Mucosa of stomach (tissue), 1 donor: ENCODE measurements at regions not wholly inside any gene's neighbourhood (a gene's known extent, or its start where the extent isn't known, plus 50 kb on each side); places are given as distances from the start of the nearest gene placed in this dataset.

Experiments used
- H3K27me3 ChIP-seq: one replicate; pipeline ENCODE4 v1.7.0; 2013; ENCODE audit warnings: mild to moderate bottlenecking, low read length; ENCODE audit not compliant: control insufficient read depth, insufficient read depth
- H3K36me3 ChIP-seq: one replicate; pipeline ENCODE4 v1.7.0; 2013; ENCODE audit warnings: low read length; ENCODE audit not compliant: control insufficient read depth, insufficient read depth
- H3K4me1 ChIP-seq: one replicate; pipeline ENCODE4 v1.7.0; 2013; ENCODE audit warnings: mild to moderate bottlenecking, low read length; ENCODE audit not compliant: control insufficient read depth, insufficient read depth
- H3K4me3 ChIP-seq: one replicate; pipeline ENCODE4 v1.7.0; 2013; ENCODE audit warnings: low read length
- H3K9ac ChIP-seq: one replicate; pipeline ENCODE4 v1.7.0; 2013; ENCODE audit warnings: mild to moderate bottlenecking, low read length, moderate library complexity
- H3K9me3 ChIP-seq: one replicate; pipeline ENCODE4 v1.7.0; 2013; ENCODE audit warnings: mild to moderate bottlenecking, low read length, moderate library complexity; ENCODE audit not compliant: control insufficient read depth
- donor health status: Pancreatic carcinoma.

- Histone ChIP-seq H3K36me3 (no peaks in the 10 kb centered on the region), H3K4me3 (no peak overlapping the region), H3K27me3 (no peaks in the 10 kb centered on the region), H3K4me1 (no peaks in the 10 kb centered on the region), H3K9ac (no peak overlapping the region), H3K9me3 (no peaks in the 10 kb centered on the region)
These were observed 1264.9 kb upstream of the USP15 start for GRCh38 chr12:60995256-60995825.

- no peaks in the 10 kb centered on the region for H3K27me3 ChIP-seq
- no peaks in the 10 kb centered on the region for H3K4me1 ChIP-seq
- H3K36me3 ChIP-seq: no peaks in the 10 kb centered on the region
- no peaks in the 10 kb centered on the region for H3K9me3 ChIP-seq
- no peak overlapping the region for H3K9ac ChIP-seq
- H3K4me3 ChIP-seq: no peak overlapping the region
These were observed 1262.3 kb upstream of the USP15 start for GRCh38 chr12:60997869-60998378.

GRCh38 chr12:61009192-61009591 is 1251.0 kb upstream of the USP15 start:
- Histone ChIP-seq H3K36me3 (no peaks in the 10 kb centered on the region), H3K4me3 (no peak overlapping the region), H3K9me3 (no peaks in the 10 kb centered on the region), H3K4me1 (no peaks in the 10 kb centered on the region), H3K9ac (no peak overlapping the region), H3K27me3 (no peaks in the 10 kb centered on the region)

- Histone ChIP-seq H3K27me3 (no peaks in the 10 kb centered on the region), H3K9me3 (no peaks in the 10 kb centered on the region), H3K4me3 (no peak overlapping the region), H3K4me1 (no peaks in the 10 kb centered on the region), H3K9ac (no peak overlapping the region), H3K36me3 (no peaks in the 10 kb centered on the region)
These were observed 1248.3 kb upstream of the USP15 start for GRCh38 chr12:61011767-61012423.

GRCh38 chr12:61018571-61018970 is 1241.6 kb upstream of the USP15 start:
- Histone ChIP-seq H3K4me3 (no peak overlapping the region), H3K9ac (no peak overlapping the region), H3K4me1 (no peaks in the 10 kb centered on the region)

GRCh38 chr12:61023231-61023630 is 1237.0 kb upstream of the USP15 start:
- Histone ChIP-seq H3K4me1 (no peaks in the 10 kb centered on the region), H3K9ac (no peak overlapping the region), H3K36me3 (no peaks in the 10 kb centered on the region), H3K9me3 (no peaks in the 10 kb centered on the region), H3K4me3 (no peak overlapping the region), H3K27me3 (no peaks in the 10 kb centered on the region)

More at GRCh38 chr12:61018571-61018970, 1241.6 kb upstream of the USP15 start:
- Histone ChIP-seq H3K36me3 (no peaks in the 10 kb centered on the region), H3K27me3 (no peaks in the 10 kb centered on the region), H3K9me3 (no peaks in the 10 kb centered on the region)

GRCh38 chr12:61029516-61029915 is 1230.7 kb upstream of the USP15 start:
- no peaks in the 10 kb centered on the region for H3K27me3 ChIP-seq
- H3K9me3 ChIP-seq: no peaks in the 10 kb centered on the region
- H3K9ac ChIP-seq: no peak overlapping the region
- H3K4me1 ChIP-seq: no peaks in the 10 kb centered on the region
- no peak overlapping the region for H3K4me3 ChIP-seq
- H3K36me3 ChIP-seq: no peaks in the 10 kb centered on the region

- Histone ChIP-seq H3K9me3 (no peaks in the 10 kb centered on the region), H3K27me3 (no peaks in the 10 kb centered on the region), H3K4me3 (no peak overlapping the region), H3K36me3 (no peaks in the 10 kb centered on the region), H3K9ac (no peak overlapping the region), H3K4me1 (no peaks in the 10 kb centered on the region)
These were observed 1222.4 kb upstream of the USP15 start for GRCh38 chr12:61037792-61038191.

- no peaks in the 10 kb centered on the region for H3K4me1 ChIP-seq
- H3K4me3 ChIP-seq: no peak overlapping the region
- no peak overlapping the region for H3K9ac ChIP-seq
- no peaks in the 10 kb centered on the region for H3K36me3 ChIP-seq
- no peaks in the 10 kb centered on the region for H3K27me3 ChIP-seq
- H3K9me3 ChIP-seq: no peaks in the 10 kb centered on the region
These were observed 1216.4 kb upstream of the USP15 start for GRCh38 chr12:61043838-61044237.

- Histone ChIP-seq H3K9ac (no peak overlapping the region), H3K36me3 (no peaks in the 10 kb centered on the region), H3K27me3 (no peaks in the 10 kb centered on the region), H3K4me1 (no peaks in the 10 kb centered on the region), H3K4me3 (no peak overlapping the region), H3K9me3 (no peaks in the 10 kb centered on the region)
These were observed 1215.4 kb upstream of the USP15 start for GRCh38 chr12:61044766-61045165.

- Histone ChIP-seq H3K9me3 (no peaks in the 10 kb centered on the region), H3K9ac (no peak overlapping the region), H3K36me3 (no peaks in the 10 kb centered on the region), H3K27me3 (no peaks in the 10 kb centered on the region), H3K4me3 (no peak overlapping the region), H3K4me1 (no peaks in the 10 kb centered on the region)
These were observed 1189.4 kb upstream of the USP15 start for GRCh38 chr12:61070640-61071414.

GRCh38 chr12:61072717-61073116 is 1187.5 kb upstream of the USP15 start:
- Histone ChIP-seq H3K36me3 (no peaks in the 10 kb centered on the region), H3K4me1 (no peaks in the 10 kb centered on the region), H3K27me3 (no peaks in the 10 kb centered on the region), H3K4me3 (no peak overlapping the region), H3K9me3 (no peaks in the 10 kb centered on the region), H3K9ac (no peak overlapping the region)
